HepG2 (cell line): ENCODE measurements at regions not wholly inside any gene's neighbourhood (a gene's known extent, or its start where the extent isn't known, plus 50 kb on each side); places are given as distances from the start of the nearest gene placed in this dataset.

Experiments
- ATAC-seq: fragments of 200-7000 bp; cut with Tn5 transposase; 3 replicates; pipeline ENCODE4 v1.9.1; 2020; ENCODE audit warnings: mild to moderate bottlenecking, moderate library complexity
- BruUV-seq: library from RNA; stranded (reverse); fragments of 400-500 nt; replicated peaks from 2 replicates; lab custom pipeline; 2021; lab: Mats Ljungman, UMichigan
- CTCF ChIA-PET: fragments of 300-600 bp; formaldehyde crosslinking; extraction: SDS; loops from one replicate; lab custom pipeline; 2021; ENCODE audit warnings: low total read pairs, inconsistent platforms, low intra/inter-chr PET ratio; lab: Yijun Ruan, JAX
- POLR2A ChIA-PET: fragments of 350-600 bp; sonication (Branson Sonifier 250); formaldehyde crosslinking; loops from one replicate; lab custom pipeline; 2020; ENCODE audit warnings: antibody characterized with exemption, inconsistent platforms; lab: Yijun Ruan, JAX
- DNase-seq: peaks from one replicate; pipeline ENCODE4 v3.0.0-alpha.2; 2015; ENCODE audit warnings: low spot score
- FAIRE-seq: peaks from 3 replicates; lab custom pipeline; 2011; peaks lifted over from hg19 to GRCh38; lab: Jason Lieb, UNC
- H2AFZ ChIP-seq: one replicate; pipeline ENCODE4 v1.6.1; 2011; ENCODE audit warnings: low read length, inconsistent platforms
- H3K27ac ChIP-seq: fragments of 300-600 bp; 3 replicates; pipeline ENCODE4 v1.8.0; 2011; ENCODE audit warnings: mixed run types, mild to moderate bottlenecking, mixed read lengths, low read length, inconsistent platforms; ENCODE audit not compliant: insufficient read depth; ENCODE audit errors: extremely low read length
- H3K27me3 ChIP-seq, 2 experiments: fragments of 200-600 bp in 1 of 2; 2 replicates in 1 of 2; 3 replicates in 1 of 2; pipeline versions ENCODE4 v1.6.0 to v1.8.0; 2011; ENCODE audit warnings: low read length in 2 of 2, mild to moderate bottlenecking in 2 of 2, moderate library complexity in 2 of 2, inconsistent platforms in 1 of 2; ENCODE audit not compliant: insufficient read depth in 2 of 2, control insufficient read depth in 1 of 2
- H3K36me3 ChIP-seq, 2 experiments: fragments of 200-600 bp in 1 of 2; replicated peaks in 1 of 2; 2 replicates in 1 of 2; 3 replicates in 1 of 2; pipeline versions ENCODE4 v1.5.1 to v1.8.0; 2011; ENCODE audit warnings: low read length in 2 of 2, inconsistent platforms in 1 of 2; ENCODE audit not compliant: insufficient read depth in 2 of 2, control insufficient read depth in 1 of 2
- H3K4me1 ChIP-seq: 2 replicates; pipeline ENCODE4 v1.5.1; 2012; ENCODE audit warnings: low read length, inconsistent platforms; ENCODE audit not compliant: insufficient read depth
- H3K4me2 ChIP-seq: 2 replicates; pipeline ENCODE4 v1.6.0; 2011; ENCODE audit warnings: low read depth, low read length, inconsistent platforms
- H3K4me3 ChIP-seq, 3 experiments: fragments of 200-600 bp in 1 of 3; sonication (generic), shearing (Covaris generic) in 1 of 3; replicated peaks in 1 of 3; 2 replicates each; pipeline ENCODE4 v1.5.1; 2011 to 2016; ENCODE audit warnings: low read length in 3 of 3, inconsistent platforms in 2 of 3, low read depth in 2 of 3, mild to moderate bottlenecking in 2 of 3, control low read depth in 1 of 3, mixed read lengths in 1 of 3; ENCODE audit not compliant: insufficient read depth in 1 of 3
- H3K79me2 ChIP-seq: one replicate; pipeline ENCODE4 v1.6.1; 2011; ENCODE audit warnings: low read length, inconsistent platforms; ENCODE audit not compliant: insufficient read depth
- H3K9ac ChIP-seq: 2 replicates; pipeline ENCODE4 v1.6.0; 2011; ENCODE audit warnings: mild to moderate bottlenecking, low read depth, low read length, inconsistent platforms; ENCODE audit not compliant: insufficient read depth
- H3K9me3 ChIP-seq: 2 replicates; pipeline ENCODE4 v1.5.1; 2012; ENCODE audit warnings: mild to moderate bottlenecking, low read length
- H4K20me1 ChIP-seq: 2 replicates; pipeline ENCODE4 v1.6.0; 2011; ENCODE audit warnings: inconsistent platforms, mild to moderate bottlenecking, low read length, moderate library complexity; ENCODE audit not compliant: insufficient read depth
- CREBL2 ChIP-seq: sonication (generic); formaldehyde crosslinking; IDR thresholded peaks from 2 replicates; pipeline ENCODE4 v1.8.1; 2023; ENCODE audit warnings: missing genetic modification reagents, mild to moderate bottlenecking, borderline replicate concordance
- SAP130 ChIP-seq: IDR thresholded peaks from 2 replicates; pipeline ENCODE4 v1.6.1; 2016; ENCODE audit warnings: low read depth
- ZNF230 ChIP-seq: sonication (generic); formaldehyde crosslinking; IDR thresholded peaks from 2 replicates; pipeline ENCODE4 v1.4.0; 2020; ENCODE audit warnings: mild to moderate bottlenecking, missing genetic modification reagents
- ZNF501 ChIP-seq: sonication (generic); formaldehyde crosslinking; IDR thresholded peaks from 2 replicates; pipeline ENCODE4 v1.5.1; 2020; ENCODE audit warnings: mild to moderate bottlenecking, moderate library complexity, missing genetic modification reagents
- ZNF512 ChIP-seq: sonication (generic); formaldehyde crosslinking; IDR thresholded peaks from 2 replicates; pipeline ENCODE4 v1.4.0; 2020; ENCODE audit warnings: mild to moderate bottlenecking, missing genetic modification reagents
- ZNF687 ChIP-seq: sonication (generic); formaldehyde crosslinking; IDR thresholded peaks from 2 replicates; pipeline ENCODE4 v1.5.1; 2020; ENCODE audit warnings: mild to moderate bottlenecking, missing genetic modification reagents, moderate library complexity
- WGBS: methylation state at CpG from one replicate; pipeline ENCODE4 v1.1.6; 2017; ENCODE audit warnings: low lambda C conversion rate; 5-methylcytosine and 5-hydroxymethylcytosine counted together
- in situ Hi-C: cut with HindIII; loops from 2 replicates; pipeline ENCODE4 v1.10.0; 2017; ENCODE audit warnings: low pct_unique_long_range_greater_than_20kb; ENCODE audit not compliant: extremely low pct_ligation_motif_present
- intact Hi-C: fragments of 100-400 bp; cut with micrococcal nuclease; formaldehyde crosslinking; loops from one replicate; pipeline ENCODE4 v1.10.0; 2022; ENCODE audit not compliant: unreplicated experiment

GRCh38 chr22:27674261-27674923, 127.2 kb downstream of the MN1 start:
- Histone ChIP-seq H3K4me1 (peaks cover 64% of the 10 kb centered on the region), H4K20me1 (no peaks in the 10 kb centered on the region), H3K27ac (no peak overlapping the region), H3K4me3 (peak overlapping the region in 1 of 3 experiments; percentile 61; a peak in 3 of 6 replicates), H3K36me3 (no peaks in the 10 kb centered on the region), H3K9me3 (peaks cover 5% of the 10 kb centered on the region; the same call in 1 of the 2 replicates), H2AFZ (no peak overlapping the region), H3K27me3 (0 out of 5 replicates have a peak, but pooled peaks cover 0 to 6% of the 10 kb centered on the region in 2 experiments), H3K79me2 (no peaks in the 10 kb centered on the region), H3K4me2 (peak overlapping the region; percentile 76), H3K9ac (peak overlapping the region; percentile 41; the same call in 1 of the 2 replicates)
- DNase-seq (no peak), ATAC-seq (no peak), FAIRE-seq (no peak)
- TF ChIP-seq ZNF230 (CRISPR knock-in tag) (no peak), ZNF512 (peak; percentile 91), ZNF687 (CRISPR knock-in tag) (peak; percentile 12), ZNF501 (CRISPR knock-in tag) (no peak), SAP130 (CRISPR knock-in tag) (peak; percentile 1; the same call in 1 of the 2 replicates), CREBL2 (CRISPR knock-in tag) (no peak)
- POLR2A ChIA-PET: no interaction called here
- CTCF ChIA-PET: no interaction called here
- in situ Hi-C loops: no loop called here
- BruUV-seq: no TSS peak
- 44% methylated on average over 2 of the region's 4 CpGs for WGBS
- intact Hi-C loops: no loop called here
